Stimulated activated CD4-positive, alpha-beta T cell treated with anti-CD3 and anti-CD28 coated beads, TNF-alpha, amount 100 ng/mL, for 24 hours (primary cell): ENCODE measurements at regions not wholly inside any gene's neighbourhood (a gene's known extent, or its start where the extent isn't known, plus 50 kb on each side); places are given as distances from the start of the nearest gene placed in this dataset.
"Not testable (repeated sequence)": the region's sequence is repeated elsewhere in the genome, so short reads cannot be mapped to it uniquely, and the experiment has no call there.

ENCODE experiments used
- DNase-seq, 3 experiments: peaks; one replicate each; pipeline ENCODE4 v3.0.0-alpha.2; 2020; ENCODE audit warnings: low read depth in 3 of 3

DNA sequence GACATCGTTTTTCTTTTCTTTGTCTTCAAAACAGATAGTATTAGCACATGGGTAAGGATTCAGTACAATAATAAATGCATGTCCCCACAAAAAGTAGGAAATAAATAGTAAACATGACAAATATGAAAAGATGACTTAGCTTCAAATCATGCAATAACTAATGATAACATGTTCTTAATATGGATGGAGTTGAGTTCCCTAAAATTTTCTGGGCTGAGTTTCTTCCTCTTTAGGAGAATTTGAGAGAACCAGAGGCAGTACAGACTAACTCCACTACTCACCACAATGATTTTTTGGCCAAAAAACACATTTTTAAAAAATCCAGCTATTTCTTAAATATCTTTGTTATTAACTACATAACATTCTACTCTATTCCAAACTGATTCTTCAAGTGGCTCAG, 432.3 kb upstream of the HS3ST1 start:
- no peak for DNase-seq

DNA sequence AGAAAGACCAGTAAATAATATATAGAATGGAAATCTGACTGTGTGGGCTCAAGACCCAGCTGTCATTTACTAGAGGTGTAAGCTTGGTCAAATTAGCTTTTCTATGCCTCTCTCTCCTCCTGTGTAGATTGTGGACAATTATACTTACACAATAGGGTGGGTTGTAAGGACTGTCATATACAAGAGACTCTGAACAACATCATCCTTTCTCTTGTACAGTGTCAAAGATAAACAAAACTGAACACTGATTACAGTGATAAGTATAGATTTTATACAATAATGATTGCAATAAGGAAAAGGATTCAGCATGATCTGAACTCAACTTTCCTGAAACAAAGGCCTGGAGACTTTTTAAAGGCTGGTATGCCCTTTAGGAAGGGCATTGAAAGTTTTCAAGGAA, 429.2 kb upstream of the HS3ST1 start:
- DNase-seq = no peak

DNA sequence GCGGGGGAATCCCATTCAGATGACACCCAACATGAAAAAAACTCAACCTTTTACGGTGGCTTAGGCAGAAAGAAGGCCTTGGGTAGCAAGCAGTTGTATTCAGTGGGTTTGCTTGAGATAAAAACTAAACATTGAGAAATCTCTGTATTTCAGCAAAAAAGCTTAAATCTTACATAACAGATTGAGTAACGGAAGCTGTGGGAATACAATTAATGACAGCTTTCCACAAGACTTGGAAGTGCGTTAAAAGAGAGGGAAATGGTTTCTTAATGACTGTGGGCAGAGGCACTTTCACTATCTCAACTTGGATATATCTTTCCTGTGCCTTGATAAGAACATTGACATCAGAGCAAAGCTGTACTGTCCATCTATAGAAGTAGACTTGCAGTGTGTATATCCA, 418.5 kb upstream of the HS3ST1 start:
- no peak for DNase-seq

DNA sequence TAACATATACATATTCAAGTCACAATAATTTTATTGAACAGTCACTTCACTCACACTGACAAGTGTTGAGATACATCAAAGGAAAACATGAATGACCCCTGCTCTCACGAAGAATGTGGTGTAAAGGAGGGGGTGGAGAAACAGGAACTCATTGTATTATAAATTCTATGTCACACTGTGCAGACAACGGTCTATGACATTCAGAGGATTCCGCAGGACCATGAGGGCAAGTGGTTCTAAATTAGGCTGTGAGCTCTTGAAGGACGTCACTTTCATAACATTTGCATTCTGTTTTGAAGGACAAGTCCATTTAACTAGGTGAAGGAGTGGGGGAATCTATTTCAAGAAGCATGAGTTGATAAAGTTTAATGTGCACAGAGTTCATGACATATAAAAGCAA, 415.2 kb upstream of the HS3ST1 start:
- DNase-seq = no peak

DNA sequence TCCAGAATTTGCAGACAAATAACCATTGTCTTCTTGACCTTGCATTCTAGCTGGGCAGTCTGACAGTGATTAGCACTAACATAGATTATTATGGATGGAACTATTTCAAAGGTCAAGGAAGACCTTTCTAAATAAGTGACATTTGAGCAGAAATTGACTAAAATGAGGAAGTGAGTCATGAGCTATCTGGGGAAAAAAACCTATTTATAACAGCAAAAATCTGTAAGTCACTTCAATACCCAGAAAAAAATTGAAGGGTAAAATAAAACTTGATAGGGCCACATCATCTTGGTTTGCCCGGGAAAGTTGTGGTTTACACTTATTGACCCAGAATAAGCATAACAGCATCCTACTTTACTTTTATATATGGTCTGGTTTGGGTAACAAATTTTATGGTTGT, 414.6 kb upstream of the HS3ST1 start:
- no peak for DNase-seq

DNA sequence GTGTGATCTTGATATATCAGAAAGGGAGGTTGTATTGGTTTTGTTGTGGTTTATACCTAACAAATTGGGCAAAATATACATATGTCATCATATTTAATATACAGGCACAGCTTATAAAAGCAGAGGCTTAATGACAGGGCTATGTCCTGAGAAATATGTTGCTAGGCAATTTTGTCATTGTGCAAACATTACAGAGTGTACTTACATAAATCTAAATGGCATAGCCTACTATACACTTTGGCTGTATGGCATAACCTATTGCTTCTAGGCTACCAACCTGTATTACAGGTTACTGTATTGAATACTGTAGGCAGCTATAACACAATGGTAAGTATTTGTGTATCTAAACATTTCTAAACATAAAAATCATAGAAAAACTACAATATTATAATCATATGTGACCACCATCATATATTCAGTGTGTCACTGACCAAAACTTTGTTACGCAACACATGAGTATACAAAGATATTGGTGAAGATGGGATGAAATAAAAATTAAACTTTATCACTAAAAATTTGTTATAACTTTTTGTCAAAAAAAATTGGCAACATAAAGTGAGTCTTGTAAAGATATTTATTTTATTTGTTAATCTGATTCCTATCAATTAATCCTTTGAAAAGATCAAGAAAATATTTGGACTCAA, 414.0 kb upstream of the HS3ST1 start:
- no peak for DNase-seq

DNA sequence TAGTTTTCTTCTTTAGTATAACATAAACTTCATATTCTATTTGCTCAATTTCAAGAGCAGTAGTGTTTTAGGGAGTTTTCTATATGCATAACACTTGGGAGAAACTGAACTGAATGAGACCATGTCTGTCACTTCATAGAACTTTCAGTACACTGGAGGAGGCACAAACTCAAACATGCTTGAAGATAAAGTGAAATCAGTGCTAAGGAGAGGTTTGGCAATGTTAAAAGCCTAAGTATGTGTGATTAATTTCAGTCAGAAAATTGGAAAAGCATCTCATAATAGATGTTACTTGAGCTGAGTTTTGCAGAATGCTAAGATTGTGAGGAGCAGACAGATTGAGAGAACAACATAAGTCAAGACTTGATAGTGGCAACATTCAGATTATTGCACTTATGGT, 411.2 kb upstream of the HS3ST1 start:
- DNase-seq = no peak

DNA sequence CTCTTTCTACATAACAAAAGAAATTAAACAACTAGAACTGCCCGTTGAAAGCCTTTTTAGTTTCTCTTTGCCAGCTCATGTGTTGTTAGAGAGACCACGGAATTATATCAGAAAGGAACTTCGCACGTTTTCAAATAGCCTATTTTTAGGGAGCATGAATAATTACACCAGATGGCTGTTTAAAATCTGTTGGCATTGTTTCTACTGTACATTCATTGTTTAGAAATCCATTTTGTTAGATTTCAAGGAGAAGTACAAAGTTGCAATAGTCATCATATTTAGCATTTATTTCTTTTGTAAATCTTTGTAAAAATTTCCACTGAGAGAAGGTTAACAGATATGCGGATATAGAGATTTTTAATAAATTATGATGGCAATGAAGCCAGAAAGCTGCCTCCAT, 403.0 kb upstream of the HS3ST1 start:
- no peak for DNase-seq

DNA sequence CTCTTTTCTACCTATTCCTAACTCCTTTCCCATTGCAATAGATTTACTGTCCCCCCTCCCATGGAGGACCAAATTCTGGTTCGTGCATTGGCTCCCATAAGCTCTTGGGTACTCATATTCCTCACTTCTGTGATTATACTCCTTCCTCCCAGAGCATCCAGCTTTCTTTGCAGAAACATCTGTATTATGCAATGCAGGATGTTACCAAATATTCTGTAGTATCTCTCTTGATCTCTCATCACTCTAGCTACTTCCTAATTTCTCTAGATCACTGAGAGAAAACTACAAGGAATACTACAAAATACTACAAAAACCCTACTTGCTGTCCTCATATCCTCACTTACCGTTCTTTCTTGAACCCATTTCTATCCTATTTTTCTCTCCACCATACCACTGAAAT, 395.9 kb upstream of the HS3ST1 start:
- no peak for DNase-seq

DNA sequence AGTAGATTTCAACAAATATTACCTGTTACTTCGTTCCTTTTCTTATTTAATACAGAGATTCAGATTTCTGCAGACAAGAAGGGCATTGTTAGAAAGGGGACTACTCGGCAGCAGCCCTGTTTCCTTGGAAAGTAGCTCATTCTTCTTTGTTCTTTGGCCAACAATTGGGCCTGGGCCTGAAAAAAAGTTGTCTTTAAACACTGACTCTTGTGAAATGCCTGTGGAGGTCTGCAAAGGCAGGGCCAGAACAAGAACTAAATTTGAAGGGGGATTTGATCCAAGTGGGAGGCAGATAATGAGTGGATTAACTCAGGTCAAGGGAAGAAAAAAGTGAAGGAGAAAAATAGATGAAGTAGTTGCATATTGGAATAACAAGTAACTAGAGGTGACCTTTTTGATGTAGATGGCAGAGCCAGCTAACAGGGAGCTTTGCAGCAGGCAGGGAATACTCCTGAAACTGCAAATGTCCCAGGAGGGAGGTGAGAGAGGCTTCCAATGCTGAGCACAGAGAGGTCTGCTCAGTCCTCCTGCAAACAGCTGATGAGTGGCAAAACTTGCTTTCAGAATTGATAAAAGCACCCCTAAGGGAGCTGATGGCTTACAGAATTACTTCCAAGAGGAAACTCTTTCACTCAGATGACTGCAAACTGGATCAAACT, 393.2 kb upstream of the HS3ST1 start:
- no peak for DNase-seq

DNA sequence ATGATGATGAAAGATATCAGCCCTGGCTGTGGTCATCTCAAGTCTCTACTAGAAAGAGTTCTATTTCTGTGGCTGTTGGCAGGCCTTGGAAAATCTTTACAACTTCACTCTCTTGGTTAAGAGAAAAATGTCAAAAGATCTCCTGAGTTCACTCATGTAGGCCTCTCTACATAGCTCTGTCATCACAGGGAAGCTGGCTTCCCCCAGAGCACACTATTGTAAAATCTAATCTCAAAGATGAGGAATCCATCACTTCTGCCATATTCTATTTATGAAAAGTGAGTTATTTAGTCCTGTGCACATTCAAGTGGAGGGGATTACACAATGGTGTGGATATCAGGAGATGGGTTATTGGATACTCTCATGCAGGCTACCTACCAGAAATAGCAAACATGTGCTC, 388.4 kb upstream of the HS3ST1 start:
- DNase-seq = no peak

DNA sequence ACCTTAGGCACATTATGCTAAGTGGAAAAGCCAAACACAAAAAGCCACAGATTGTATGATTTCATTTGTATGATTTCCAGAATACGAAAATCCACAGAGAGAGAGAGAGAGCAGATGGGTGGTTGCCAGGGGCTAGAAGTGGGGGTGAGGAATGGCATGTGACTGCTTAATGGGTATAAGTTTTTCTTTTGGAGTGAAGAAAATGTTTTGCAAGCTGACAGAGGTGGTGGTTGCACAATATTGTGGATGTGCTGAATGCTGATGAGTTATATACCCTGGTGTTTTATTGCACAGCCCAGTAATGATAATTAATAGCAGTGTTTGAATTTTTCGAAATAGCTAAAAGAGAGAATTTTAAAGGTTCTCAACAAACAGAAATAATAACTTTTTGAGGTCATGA, 386.1 kb upstream of the HS3ST1 start:
- no peak for DNase-seq

DNA sequence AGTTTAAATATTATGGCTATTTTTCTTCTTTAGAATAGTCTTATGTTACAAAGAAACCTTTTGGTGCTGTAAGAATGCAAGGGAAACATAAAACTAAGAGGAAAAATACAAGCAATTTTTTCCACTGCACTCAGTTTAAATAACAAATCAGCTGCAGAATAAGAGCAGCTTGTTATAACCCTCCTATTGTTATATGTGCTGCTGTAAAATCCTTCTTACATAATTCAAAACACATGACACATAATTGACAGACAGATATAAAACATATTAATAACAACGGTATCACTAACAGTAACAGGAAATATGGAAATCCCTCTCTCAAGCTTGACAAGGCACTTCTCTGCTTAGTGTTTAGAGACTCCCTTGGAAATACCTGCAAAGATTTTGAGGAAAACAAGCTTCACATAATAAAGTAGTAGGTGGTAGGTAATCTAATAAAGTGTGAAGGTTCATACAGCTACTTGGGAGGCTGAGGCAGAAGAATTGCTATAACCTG, 385.3 kb upstream of the HS3ST1 start:
- no peak for DNase-seq

DNA sequence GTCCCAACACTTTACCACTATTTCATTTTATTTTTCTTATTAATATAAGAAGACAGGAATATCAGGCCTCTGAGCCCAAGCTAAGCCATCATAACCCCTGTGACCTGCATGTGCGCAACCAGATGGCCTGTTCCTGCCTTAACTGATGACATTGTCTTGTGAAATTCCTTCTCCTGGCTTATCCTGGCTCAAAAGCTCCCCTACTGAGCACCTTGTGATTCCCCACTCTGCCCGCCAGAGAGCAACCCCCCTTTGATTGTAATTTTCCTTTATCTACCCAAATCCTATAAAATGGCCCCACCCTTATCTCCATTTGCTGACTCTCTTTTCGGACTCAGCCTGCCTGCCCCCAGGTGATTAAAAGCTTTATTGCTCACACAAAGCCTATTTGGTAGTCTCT, 382.8 kb upstream of the HS3ST1 start:
- not testable (repeated sequence) for DNase-seq

DNA sequence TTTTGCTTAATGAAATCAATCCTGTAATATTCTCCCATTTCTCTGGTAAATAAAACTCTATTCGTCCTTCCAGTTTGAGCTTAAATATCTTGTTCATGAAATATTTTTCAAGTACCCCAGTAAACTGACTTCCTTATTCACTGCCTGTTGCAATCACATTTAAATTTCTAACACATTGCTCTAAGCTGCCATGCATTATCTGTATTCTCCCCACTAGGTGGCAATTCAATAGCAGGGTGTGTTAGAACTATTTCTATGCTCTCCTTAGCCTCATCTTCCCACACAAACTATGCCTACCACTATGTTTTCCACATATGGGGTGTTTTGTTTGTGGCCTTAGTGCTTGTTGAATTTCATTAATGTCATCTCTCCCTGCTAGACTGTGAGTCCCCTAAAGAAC, 377.1 kb upstream of the HS3ST1 start:
- DNase-seq = no peak

DNA sequence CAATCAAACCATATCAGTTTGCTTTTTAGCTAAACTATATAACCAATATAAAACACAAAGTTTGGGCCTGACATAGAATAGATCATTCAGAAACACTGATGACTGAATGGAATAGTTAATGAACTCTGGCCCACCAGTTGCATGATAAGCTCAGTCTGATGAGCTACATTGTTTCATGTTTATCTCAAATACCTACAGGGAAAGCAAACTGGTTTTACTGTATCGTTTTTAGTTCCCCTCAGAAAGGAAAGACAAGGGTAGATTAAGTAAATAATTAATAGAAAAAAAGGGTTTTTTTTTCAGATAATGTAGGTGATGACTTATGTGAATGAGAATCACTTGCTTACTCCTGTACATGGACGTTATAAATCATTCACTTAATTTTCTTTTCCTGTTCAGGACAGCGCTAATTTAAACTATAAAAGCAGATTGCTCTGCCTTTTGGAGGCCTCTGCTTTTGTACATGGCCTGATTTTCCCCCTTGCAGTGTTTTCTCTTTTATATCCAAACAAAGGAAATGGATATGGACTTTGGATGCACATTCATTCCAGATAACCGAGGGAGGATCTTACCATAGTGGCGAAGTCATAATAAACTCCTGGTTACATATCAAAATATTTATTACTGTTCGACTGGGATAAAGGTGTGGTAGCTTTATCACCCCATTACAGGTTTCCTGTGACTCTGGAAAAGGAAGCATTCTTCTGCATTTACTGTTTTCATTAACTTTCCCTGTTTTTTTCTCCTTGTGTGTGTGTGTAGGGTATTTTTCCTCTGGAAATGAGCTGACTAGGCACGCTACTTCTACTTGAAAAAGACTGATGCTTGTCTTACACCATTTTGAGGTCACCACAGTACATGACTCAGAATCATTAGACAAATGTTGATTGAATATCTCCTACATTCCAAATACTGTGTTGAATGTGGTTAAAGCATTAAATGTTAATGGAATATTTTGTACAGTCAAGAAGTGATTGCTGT, 373.1 kb upstream of the HS3ST1 start:
- DNase-seq = no peak

DNA sequence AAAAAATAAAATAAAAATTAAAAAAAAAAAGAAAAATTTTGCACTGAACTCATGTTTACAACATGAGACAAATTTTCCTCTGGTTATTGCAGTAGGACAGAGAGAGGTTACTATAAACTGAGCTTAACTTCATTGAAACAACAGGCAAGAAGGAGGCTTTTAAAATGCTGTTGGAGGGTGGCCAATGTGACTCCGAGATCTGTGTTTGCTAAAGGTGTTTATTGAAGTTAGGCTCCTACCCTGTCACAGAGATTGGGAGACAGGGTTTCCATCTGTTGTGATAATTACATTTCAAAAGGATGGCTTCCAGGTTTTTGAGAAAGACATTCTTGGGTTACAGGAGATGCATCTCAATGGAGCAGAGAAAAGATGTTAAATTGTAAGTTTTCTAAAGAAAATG, 370.5 kb upstream of the HS3ST1 start:
- no peak for DNase-seq

DNA sequence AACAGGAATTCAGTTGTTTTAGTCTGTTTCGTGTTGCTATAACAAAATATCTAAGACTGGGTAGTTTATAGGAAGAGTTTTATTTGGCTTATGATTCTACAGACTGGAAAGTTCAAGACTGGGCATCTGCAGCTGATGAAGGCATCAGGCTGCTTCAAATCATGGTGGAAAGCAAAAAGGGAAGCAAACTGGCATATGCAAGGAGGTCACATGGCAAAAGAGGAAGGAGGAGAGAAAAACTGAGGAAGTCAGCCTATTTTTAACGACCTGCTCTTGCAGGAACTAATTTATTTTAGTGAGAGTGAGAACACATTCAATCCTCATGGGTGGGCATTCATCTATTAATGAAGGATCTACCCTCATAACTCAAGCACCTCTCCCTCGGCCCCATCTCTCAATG, 363.1 kb upstream of the HS3ST1 start:
- DNase-seq = no peak

DNA sequence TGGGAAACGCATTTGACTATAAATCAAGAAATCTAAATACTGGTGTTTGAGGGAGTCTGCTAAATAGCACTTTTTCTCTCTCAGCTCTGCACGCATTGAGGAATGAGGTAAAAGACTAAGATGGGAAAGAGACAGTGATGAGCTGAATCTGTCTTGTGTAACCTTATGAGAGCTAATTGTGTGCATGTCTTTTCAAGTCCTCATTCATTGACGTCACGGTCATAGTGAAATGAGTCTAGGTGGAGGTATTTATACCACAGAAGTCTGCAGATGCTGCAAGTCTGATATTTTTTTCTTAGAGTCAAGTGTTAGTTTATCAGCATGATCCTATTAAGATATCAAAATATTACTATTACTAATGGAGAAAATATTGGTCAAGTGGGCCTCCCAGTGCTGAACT, 361.5 kb upstream of the HS3ST1 start:
- no peak for DNase-seq

DNA sequence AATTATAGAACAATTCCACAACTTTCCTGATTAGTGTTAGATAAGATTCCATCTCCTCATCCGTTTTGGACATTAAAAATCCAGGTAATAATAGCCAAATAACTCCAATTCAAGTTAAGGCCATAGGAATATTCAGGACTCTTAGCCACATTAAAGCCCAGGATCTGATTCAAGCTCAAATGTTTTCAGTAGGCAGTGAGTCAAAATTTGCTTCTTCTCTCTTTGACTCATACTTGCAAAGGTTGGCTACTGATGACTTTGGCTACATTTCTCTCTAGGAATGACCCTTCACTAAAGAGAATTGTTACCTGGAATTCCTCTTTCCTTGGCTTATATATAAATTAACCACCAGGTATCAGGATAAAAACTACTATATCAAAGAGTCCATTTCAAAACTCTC, 354.9 kb upstream of the HS3ST1 start:
- no peak for DNase-seq

DNA sequence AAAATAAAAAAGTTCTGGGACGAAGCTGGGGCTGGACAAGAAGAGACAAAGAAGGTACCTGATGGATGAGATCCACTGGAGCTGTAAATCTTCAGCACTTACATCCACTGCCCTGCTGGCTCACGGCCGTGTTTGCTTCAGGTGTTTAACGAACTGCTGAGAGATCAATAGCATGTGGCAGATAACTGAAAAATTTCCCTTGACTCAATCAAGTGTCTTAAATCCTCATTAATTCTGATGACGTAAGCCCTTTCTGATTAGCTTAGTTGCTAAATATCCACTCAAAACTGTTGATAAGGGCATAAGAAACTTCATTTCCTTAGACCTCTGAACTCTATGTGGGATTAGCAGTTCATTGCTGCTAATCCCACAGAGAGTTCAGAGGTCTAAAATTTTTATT, 354.2 kb upstream of the HS3ST1 start:
- DNase-seq = no peak

DNA sequence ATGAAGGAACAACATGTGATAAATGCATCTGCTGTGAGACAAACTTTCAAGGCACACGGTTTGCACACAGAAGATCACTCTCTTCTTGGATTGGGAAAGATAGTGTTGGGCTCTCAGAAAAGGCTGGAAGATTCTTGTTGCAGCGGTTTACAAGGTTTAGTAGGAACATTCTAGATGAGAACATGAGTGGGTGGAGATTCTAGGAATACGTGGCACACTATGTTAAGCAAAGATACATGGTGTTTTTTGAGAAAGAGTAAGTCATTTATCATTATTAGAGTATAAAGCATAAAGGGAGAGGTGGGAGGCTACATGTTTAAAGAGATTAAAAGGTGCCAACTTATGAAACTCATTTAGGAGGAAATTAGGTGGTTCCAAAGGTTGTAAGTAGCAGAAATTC, 348.8 kb upstream of the HS3ST1 start:
- no peak for DNase-seq

DNA sequence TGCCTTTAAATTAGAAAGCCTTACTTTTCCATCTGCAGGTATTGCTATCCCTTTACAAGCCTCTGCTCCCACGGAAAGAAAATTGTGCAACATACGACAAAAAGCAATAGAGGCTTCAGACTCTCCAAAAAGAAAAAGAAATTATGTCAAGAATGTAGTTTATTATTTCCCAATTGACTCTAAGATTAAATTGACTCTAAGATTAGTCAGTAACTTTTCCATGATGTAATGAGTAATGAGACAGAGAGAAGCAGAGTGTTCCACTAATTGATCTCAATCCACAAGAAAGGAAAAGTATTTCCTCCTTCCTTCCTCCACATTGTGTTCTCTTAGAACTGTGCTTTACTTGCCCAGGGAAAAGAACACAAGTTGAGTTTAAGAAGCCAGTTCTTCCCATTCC, 345.7 kb upstream of the HS3ST1 start:
- DNase-seq = no peak
